ENCODE measurements at regions not wholly inside any gene's neighbourhood (a gene's known extent, or its start where the extent isn't known, plus 50 kb on each side); places are given as distances from the start of the nearest gene placed in this dataset.

DNA sequence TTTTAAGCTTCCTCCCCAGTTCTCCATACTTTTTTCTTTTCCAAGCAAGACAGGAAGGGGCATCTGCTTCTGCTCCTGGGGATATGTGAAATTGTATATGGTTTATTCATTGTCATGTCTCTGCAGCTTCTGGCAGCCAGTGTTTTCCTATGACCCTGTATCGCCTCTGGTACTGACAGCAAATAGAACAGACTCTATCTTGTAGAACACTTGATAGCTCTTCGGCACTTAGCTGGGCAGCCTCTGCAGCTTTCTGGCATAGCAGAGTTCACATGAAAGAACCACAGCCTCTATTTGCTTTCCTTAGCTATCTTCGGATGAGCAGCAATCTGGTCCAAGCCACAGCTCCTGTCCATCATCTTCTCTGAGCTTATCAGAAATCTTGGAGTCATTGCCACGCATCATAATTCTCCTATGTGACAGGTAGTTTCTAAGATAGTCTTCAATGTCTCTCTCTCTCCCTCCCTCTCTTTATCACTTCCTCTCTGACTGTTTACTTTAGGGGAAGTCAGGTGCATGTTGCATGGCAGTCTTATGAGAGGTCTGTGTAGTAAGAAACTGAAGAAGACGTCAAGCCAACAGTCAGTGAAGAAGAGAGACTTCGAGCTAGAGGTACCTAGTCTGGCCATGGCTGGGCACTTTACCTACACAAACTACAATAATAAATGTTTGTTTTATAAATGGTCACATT, 627.7 kb upstream of the CDH2 start:
- no peak overlapping the region for H3K27ac ChIP-seq
- H2AFZ ChIP-seq (replicated peaks): peak overlapping the region; percentile 54
- no peaks in the 10 kb centered on the region for H3K79me2 ChIP-seq (ENCODE audit: low read depth)
- Mint-ChIP-seq H3K4me3 (no peak overlapping the region), H3K9me3 (peaks cover 9% of the 10 kb centered on the region), H3K27ac (no peak overlapping the region), H3K36me3 (no peaks in the 10 kb centered on the region), H3K4me1 (peaks cover 2% of the 10 kb centered on the region), H3K27me3 (ENCODE audit: insufficient read depth, low read depth) (no peaks in the 10 kb centered on the region)
- no peak overlapping the region for H3K4me2 ChIP-seq
- H3K9me3 ChIP-seq (ENCODE audit: low read depth): peaks cover 6% of the 10 kb centered on the region
- no peaks in the 10 kb centered on the region for H3K27me3 ChIP-seq
- H3K9ac ChIP-seq: no peak overlapping the region
- H4K20me1 ChIP-seq (ENCODE audit: low read depth): no peaks in the 10 kb centered on the region
- no peaks in the 10 kb centered on the region for H3K4me1 ChIP-seq
- TF ChIP-seq, protein P1, sequence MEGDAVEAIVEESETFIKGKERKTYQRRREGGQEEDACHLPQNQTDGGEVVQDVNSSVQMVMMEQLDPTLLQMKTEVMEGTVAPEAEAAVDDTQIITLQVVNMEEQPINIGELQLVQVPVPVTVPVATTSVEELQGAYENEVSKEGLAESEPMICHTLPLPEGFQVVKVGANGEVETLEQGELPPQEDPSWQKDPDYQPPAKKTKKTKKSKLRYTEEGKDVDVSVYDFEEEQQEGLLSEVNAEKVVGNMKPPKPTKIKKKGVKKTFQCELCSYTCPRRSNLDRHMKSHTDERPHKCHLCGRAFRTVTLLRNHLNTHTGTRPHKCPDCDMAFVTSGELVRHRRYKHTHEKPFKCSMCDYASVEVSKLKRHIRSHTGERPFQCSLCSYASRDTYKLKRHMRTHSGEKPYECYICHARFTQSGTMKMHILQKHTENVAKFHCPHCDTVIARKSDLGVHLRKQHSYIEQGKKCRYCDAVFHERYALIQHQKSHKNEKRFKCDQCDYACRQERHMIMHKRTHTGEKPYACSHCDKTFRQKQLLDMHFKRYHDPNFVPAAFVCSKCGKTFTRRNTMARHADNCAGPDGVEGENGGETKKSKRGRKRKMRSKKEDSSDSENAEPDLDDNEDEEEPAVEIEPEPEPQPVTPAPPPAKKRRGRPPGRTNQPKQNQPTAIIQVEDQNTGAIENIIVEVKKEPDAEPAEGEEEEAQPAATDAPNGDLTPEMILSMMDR (IDR thresholded peaks at IDR 0.05): no peak
- no peak for TF ChIP-seq EZH2phosphoT487 (IDR thresholded peaks at IDR 0.05)
- no peak for TF ChIP-seq EZH2 (IDR thresholded peaks at IDR 0.05)
- H3F3A ChIP-seq (ENCODE audit: low read depth): no peaks in the 10 kb centered on the region
- no peak for DNase-seq (ENCODE audit: low spot score)
- H3K36me3 ChIP-seq: no peaks in the 10 kb centered on the region
- no peak overlapping the region for H3K4me3 ChIP-seq

DNA sequence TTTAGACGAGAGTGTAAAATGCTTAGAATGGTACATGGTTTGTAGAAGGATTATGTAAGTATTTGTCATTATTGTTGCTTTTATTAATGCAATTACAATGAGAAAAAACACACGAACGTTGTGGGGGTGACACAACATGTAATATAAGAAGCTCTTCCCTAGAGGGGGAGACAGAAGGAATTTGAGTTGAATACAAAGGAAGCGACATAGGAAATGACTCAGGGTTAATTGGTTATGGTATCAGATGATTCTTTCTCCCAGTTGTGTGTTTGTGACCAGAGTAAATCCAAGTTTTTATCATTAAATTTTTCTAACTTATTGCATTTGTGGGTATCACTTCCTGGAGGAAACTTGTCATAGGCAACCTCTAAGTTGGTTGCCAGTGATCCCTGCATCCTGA, 625.6 kb upstream of the CDH2 start:
- no peak overlapping the region for H3K27ac ChIP-seq
- no peak overlapping the region for H3K4me3 ChIP-seq
- Mint-ChIP-seq H3K27me3 (ENCODE audit: insufficient read depth, low read depth) (no peaks in the 10 kb centered on the region), H3K27ac (no peak overlapping the region), H3K4me3 (no peak overlapping the region), H3K9me3 (no peaks in the 10 kb centered on the region), H3K4me1 (peaks cover 9% of the 10 kb centered on the region), H3K36me3 (no peaks in the 10 kb centered on the region)
- no peaks in the 10 kb centered on the region for H4K20me1 ChIP-seq (ENCODE audit: low read depth)
- H3K9ac ChIP-seq: no peak overlapping the region
- TF ChIP-seq, protein P1 (IDR thresholded peaks at IDR 0.05): no peak
- TF ChIP-seq EZH2 (IDR thresholded peaks at IDR 0.05) (no peak), EZH2phosphoT487 (IDR thresholded peaks at IDR 0.05) (no peak)
- H3K4me2 ChIP-seq: no peak overlapping the region
- no peak for DNase-seq (ENCODE audit: low spot score)
- peaks cover 5% of the 10 kb centered on the region for H3K4me1 ChIP-seq
- no peaks in the 10 kb centered on the region for H3K9me3 ChIP-seq (ENCODE audit: low read depth)
- no peaks in the 10 kb centered on the region for H3K36me3 ChIP-seq
- H3K79me2 ChIP-seq (ENCODE audit: low read depth): no peaks in the 10 kb centered on the region
- no peaks in the 10 kb centered on the region for H3F3A ChIP-seq (ENCODE audit: low read depth)
- H3K27me3 ChIP-seq: no peaks in the 10 kb centered on the region
- no peak overlapping the region for H2AFZ ChIP-seq (replicated peaks)

DNA sequence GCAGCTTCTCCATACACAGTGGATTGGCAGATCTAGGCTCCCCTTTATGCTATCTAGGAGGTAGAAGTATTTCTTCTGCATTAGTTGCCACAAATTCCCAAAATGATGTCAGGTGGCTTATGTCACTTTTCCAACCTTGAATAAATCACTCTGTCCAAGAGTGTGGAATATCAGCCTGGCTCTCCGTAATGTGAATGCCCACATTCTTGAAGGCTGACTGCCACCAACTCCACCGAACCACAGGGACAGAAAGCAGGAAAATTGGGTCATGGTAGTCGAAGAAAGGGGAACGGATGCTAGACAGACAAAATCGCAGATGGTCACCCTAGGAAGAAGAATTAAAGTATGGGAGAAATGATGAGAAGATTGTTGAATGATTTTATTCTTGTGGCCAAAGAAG, 624.9 kb upstream of the CDH2 start:
- no peak overlapping the region for H3K4me3 Mint-ChIP-seq
- H3K4me1 Mint-ChIP-seq: peaks cover 9% of the 10 kb centered on the region
- H3K36me3 Mint-ChIP-seq: no peaks in the 10 kb centered on the region
- H2AFZ ChIP-seq (replicated peaks): no peak overlapping the region
- H3K4me3 ChIP-seq: no peak overlapping the region
- no peaks in the 10 kb centered on the region for H3K9me3 Mint-ChIP-seq
- no peak overlapping the region for H3K27ac ChIP-seq
- no peaks in the 10 kb centered on the region for H3K36me3 ChIP-seq
- no peaks in the 10 kb centered on the region for H3K27me3 ChIP-seq
- no peaks in the 10 kb centered on the region for H3K79me2 ChIP-seq (ENCODE audit: low read depth)
- H3K4me2 ChIP-seq: no peak overlapping the region
- H3K27me3 Mint-ChIP-seq (ENCODE audit: insufficient read depth, low read depth): no peaks in the 10 kb centered on the region
- TF ChIP-seq, protein P1 (IDR thresholded peaks at IDR 0.05): no peak
- TF ChIP-seq EZH2phosphoT487 (IDR thresholded peaks at IDR 0.05): no peak
- TF ChIP-seq EZH2 (IDR thresholded peaks at IDR 0.05): no peak
- H3K27ac Mint-ChIP-seq: no peak overlapping the region
- H3F3A ChIP-seq (ENCODE audit: low read depth): no peaks in the 10 kb centered on the region
- no peak for DNase-seq (ENCODE audit: low spot score)
- no peaks in the 10 kb centered on the region for H4K20me1 ChIP-seq (ENCODE audit: low read depth)
- peaks cover 5% of the 10 kb centered on the region for H3K4me1 ChIP-seq
- no peak overlapping the region for H3K9ac ChIP-seq
- H3K9me3 ChIP-seq (ENCODE audit: low read depth): no peaks in the 10 kb centered on the region
